ENCODE measurements at regions not wholly inside any gene's neighbourhood (a gene's known extent, or its start where the extent isn't known, plus 50 kb on each side); places are given as distances from the start of the nearest gene placed in this dataset.

- TF ChIP-seq POLR2A (IDR thresholded peaks at IDR 0.05) = no peak
- TF ChIP-seq CTCF (IDR thresholded peaks at IDR 0.05) = no peak
These were observed 62.6 kb upstream of the C4orf54 start for GRCh38 chr4:99720206-99720605.
